DOHH2 (cell line): ENCODE measurements at regions not wholly inside any gene's neighbourhood (a gene's known extent, or its start where the extent isn't known, plus 50 kb on each side); places are given as distances from the start of the nearest gene placed in this dataset.

Experiments used
- EZH2phosphoT487 ChIP-seq: fragments of 200-600 bp; sonication (generic); IDR thresholded peaks from 2 replicates; pipeline ENCODE4 v1.6.1; 2017; ENCODE audit warnings: borderline replicate concordance, mild to moderate bottlenecking, antibody characterized with exemption, low read length, moderate library complexity, mixed read lengths
- TF ChIP-seq, protein P1 (sequence below): fragments of 200-600 bp; sonication (generic); IDR thresholded peaks from one replicate; pipeline ENCODE4 v1.5.1; 2014; ENCODE audit warnings: antibody characterized with exemption, mild to moderate bottlenecking, low read depth, low read length; ENCODE audit not compliant: poor library complexity, severe bottlenecking

DNA sequence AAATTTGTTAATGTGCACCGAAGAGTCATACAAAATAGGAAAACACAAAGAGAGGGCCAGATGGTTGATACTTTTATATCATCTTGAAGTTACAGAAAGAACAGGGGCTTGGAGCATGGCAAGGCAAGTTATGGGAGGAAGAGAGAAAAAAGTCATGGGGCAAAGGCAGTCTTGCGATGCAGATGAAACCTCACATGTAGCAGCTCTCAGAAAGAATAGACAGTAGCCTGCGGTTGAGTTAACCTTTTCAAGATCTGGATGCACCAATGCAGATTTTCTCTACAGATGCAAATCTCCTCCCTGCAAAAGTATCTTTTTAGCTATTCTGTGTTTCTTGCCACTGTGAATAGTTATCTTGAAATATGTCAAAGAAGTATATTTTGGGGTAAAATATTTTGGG, 243.9 kb downstream of the TMEM167A start:
- TF ChIP-seq, protein P1, sequence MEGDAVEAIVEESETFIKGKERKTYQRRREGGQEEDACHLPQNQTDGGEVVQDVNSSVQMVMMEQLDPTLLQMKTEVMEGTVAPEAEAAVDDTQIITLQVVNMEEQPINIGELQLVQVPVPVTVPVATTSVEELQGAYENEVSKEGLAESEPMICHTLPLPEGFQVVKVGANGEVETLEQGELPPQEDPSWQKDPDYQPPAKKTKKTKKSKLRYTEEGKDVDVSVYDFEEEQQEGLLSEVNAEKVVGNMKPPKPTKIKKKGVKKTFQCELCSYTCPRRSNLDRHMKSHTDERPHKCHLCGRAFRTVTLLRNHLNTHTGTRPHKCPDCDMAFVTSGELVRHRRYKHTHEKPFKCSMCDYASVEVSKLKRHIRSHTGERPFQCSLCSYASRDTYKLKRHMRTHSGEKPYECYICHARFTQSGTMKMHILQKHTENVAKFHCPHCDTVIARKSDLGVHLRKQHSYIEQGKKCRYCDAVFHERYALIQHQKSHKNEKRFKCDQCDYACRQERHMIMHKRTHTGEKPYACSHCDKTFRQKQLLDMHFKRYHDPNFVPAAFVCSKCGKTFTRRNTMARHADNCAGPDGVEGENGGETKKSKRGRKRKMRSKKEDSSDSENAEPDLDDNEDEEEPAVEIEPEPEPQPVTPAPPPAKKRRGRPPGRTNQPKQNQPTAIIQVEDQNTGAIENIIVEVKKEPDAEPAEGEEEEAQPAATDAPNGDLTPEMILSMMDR: no peak
- TF ChIP-seq EZH2phosphoT487: no peak
